ENCODE measurements at regions not wholly inside any gene's neighbourhood (a gene's known extent, or its start where the extent isn't known, plus 50 kb on each side); places are given as distances from the start of the nearest gene placed in this dataset.

DNA sequence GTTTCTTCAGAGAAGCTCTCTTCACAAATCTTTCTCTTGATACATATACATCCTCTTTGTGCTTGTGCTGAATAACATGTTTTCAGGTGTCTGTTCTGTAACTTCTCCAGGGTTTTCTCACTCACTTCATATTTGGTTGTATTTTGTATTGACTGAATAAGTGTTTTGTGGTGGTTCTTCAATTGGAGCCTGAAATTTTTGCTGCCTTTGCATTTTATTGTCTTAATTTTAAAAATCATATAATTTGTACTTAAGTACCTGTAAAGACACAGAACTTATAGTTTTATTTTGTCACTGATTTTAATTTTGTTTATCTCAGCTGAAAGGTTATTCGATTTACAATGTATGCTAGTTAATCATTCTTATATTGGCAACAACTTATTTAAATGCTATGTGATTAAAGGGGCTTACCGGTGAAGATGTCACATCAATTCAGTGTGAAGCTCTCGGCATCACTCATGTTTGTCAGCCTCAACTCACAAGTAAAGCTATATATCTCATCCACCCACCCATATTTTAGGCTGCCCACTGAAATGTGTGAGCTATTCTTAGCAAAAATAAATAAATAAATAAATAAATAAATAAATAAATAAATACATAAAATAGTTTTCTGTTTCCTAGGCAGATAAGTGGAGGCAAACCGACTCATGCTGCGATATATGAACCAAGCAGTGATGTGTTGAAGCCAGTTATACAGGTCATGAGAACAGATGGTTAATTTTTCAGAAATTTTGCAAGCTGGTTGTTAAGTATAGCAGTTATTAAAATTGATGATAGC, 76.4 kb upstream of the FSTL5 start:
- TF ChIP-seq, protein P1, sequence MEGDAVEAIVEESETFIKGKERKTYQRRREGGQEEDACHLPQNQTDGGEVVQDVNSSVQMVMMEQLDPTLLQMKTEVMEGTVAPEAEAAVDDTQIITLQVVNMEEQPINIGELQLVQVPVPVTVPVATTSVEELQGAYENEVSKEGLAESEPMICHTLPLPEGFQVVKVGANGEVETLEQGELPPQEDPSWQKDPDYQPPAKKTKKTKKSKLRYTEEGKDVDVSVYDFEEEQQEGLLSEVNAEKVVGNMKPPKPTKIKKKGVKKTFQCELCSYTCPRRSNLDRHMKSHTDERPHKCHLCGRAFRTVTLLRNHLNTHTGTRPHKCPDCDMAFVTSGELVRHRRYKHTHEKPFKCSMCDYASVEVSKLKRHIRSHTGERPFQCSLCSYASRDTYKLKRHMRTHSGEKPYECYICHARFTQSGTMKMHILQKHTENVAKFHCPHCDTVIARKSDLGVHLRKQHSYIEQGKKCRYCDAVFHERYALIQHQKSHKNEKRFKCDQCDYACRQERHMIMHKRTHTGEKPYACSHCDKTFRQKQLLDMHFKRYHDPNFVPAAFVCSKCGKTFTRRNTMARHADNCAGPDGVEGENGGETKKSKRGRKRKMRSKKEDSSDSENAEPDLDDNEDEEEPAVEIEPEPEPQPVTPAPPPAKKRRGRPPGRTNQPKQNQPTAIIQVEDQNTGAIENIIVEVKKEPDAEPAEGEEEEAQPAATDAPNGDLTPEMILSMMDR (IDR thresholded peaks at IDR 0.05), result no peak
- TF ChIP-seq POLR2A (IDR thresholded peaks at IDR 0.05), result no peak
- no peak for TF ChIP-seq POLR2AphosphoS5 (IDR thresholded peaks at IDR 0.05)
- no peak for TF ChIP-seq EP300 (IDR thresholded peaks at IDR 0.05)
